Uterus (tissue), 2 donors: ENCODE measurements at regions not wholly inside any gene's neighbourhood (a gene's known extent, or its start where the extent isn't known, plus 50 kb on each side); places are given as distances from the start of the nearest gene placed in this dataset.

Experiments used
- CTCF ChIP-seq, 4 experiments: fragments of 200-600 bp in 2 of 4; fragments of 450-650 bp in 2 of 4; sonication (generic) in 2 of 4; IDR thresholded peaks; one replicate each; pipeline ENCODE4 v1.5.1; 2016 to 2019; ENCODE audit warnings: antibody characterized with exemption in 4 of 4, mild to moderate bottlenecking in 2 of 4, moderate library complexity in 1 of 4
- POLR2A ChIP-seq, 2 donors: fragments of 450-650 bp; IDR thresholded peaks; one replicate each; pipeline ENCODE4 v1.6.1; 2016; ENCODE audit warnings: antibody characterized with exemption in 2 of 2, mild to moderate bottlenecking in 1 of 2, moderate library complexity in 1 of 2

- TF ChIP-seq CTCF (IDR thresholded peaks at IDR 0.05) (no peak), POLR2A (IDR thresholded peaks at IDR 0.05) (no peak)
Observed at GRCh38 chr4:125198916-125199315, 115.8 kb upstream of the FAT4 start.
